Caco-2 (cell line): ENCODE measurements at regions not wholly inside any gene's neighbourhood (a gene's known extent, or its start where the extent isn't known, plus 50 kb on each side); places are given as distances from the start of the nearest gene placed in this dataset.

Experiments
- BruUV-seq: library from RNA; stranded (reverse); fragments of 400-500 nt; replicated peaks from 2 replicates; lab custom pipeline; 2021; lab: Mats Ljungman, UMichigan
- CTCF ChIA-PET: fragments of 300-600 bp; sonication (Branson Sonifier 250); formaldehyde crosslinking; loops from one replicate; lab custom pipeline; 2022; ENCODE audit warnings: antibody characterized with exemption; lab: Charles Lee
- POLR2A ChIA-PET: fragments of 300-600 bp; sonication (Branson Sonifier 250); formaldehyde crosslinking; loops from one replicate; lab custom pipeline; 2022; ENCODE audit warnings: antibody characterized with exemption; lab: Charles Lee
- DNase-seq, 2 experiments: peaks; one replicate each; pipeline versions ENCODE4 v3.0.0 to v3.0.0-alpha.2; 2020 to 2022
- H3K27me3 ChIP-seq: replicated peaks from 2 replicates; pipeline ENCODE4 v1.6.0; 2011; ENCODE audit warnings: low read length; ENCODE audit not compliant: control insufficient read depth, insufficient read depth
- H3K36me3 ChIP-seq: 2 replicates; pipeline ENCODE4 v1.5.1; 2011; ENCODE audit warnings: low read length; ENCODE audit not compliant: control insufficient read depth, insufficient read depth
- H3K4me1 ChIP-seq: fragments of 250-450 bp; sonication (Bioruptor Pico); 2 replicates; pipeline ENCODE4 v1.5.1; 2020; ENCODE audit warnings: mild to moderate bottlenecking
- H3K4me3 ChIP-seq: 2 replicates; pipeline ENCODE4 v1.5.1; 2011; ENCODE audit warnings: low read depth, mild to moderate bottlenecking, control low read depth, low read length
- H3K9me3 ChIP-seq: fragments of 250-450 bp; sonication (Bioruptor Pico); 2 replicates; pipeline ENCODE4 v1.5.1; 2020; ENCODE audit warnings: mild to moderate bottlenecking, moderate library complexity
- H3K27ac Mint-ChIP-seq: one replicate; pipeline ENCODE4 v1.8.0; 2022; ENCODE audit warnings: mixed read lengths; ENCODE audit not compliant: unreplicated experiment
- H3K27me3 Mint-ChIP-seq: one replicate; pipeline ENCODE4 v1.8.0; 2022; ENCODE audit warnings: mixed read lengths; ENCODE audit not compliant: insufficient read depth, unreplicated experiment
- H3K36me3 Mint-ChIP-seq: one replicate; pipeline ENCODE4 v1.8.0; 2022; ENCODE audit warnings: mild to moderate bottlenecking, mixed read lengths; ENCODE audit not compliant: insufficient read depth, unreplicated experiment
- H3K4me1 Mint-ChIP-seq: one replicate; pipeline ENCODE4 v1.8.0; 2022; ENCODE audit warnings: low read depth, mixed read lengths; ENCODE audit not compliant: unreplicated experiment
- H3K4me3 Mint-ChIP-seq: one replicate; pipeline ENCODE4 v1.8.0; 2022; ENCODE audit warnings: mild to moderate bottlenecking, moderate library complexity, mixed read lengths; ENCODE audit not compliant: unreplicated experiment
- H3K9me3 Mint-ChIP-seq: one replicate; pipeline ENCODE4 v1.8.0; 2022; ENCODE audit warnings: mixed read lengths; ENCODE audit not compliant: unreplicated experiment
- intact Hi-C: fragments of 100-400 bp; cut with micrococcal nuclease; formaldehyde crosslinking; loops from one replicate; pipeline ENCODE4 v1.10.0; 2022; ENCODE audit not compliant: unreplicated experiment
- TF ChIP-seq, protein P1 (sequence below), 2 experiments: fragments of 200-600 bp in 1 of 2; IDR thresholded peaks; 1 replicate in 1 of 2; 2 replicates in 1 of 2; pipeline versions ENCODE4 v1.5.1 to v1.8.0; 2011 to 2022; ENCODE audit warnings: antibody characterized with exemption in 1 of 2, control low read depth in 1 of 2, inconsistent platforms in 1 of 2, low read depth in 1 of 2, low read length in 1 of 2, mild to moderate bottlenecking in 1 of 2, moderate library complexity in 1 of 2; ENCODE audit not compliant: insufficient read depth in 1 of 2, severe bottlenecking in 1 of 2, unreplicated experiment in 1 of 2

DNA sequence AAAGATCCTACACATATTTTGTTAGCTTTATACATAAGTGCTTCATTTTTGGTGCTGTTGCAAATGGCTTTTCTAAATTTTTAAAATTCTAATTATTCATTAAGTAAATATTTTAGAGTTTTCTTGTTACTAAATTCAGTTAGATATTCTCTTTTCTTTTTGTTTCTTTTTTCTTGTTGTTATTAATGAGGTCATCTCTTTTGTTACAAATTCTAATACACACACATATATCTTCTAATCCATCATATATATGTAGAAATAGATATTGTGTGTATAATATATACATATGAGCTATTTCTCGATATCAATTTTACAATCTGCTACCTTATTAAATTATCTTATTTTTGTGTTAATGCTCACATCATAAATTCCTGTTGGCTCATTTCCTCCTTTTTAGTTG is 255.9 kb downstream of the GALR1 start:
- no peaks in the 10 kb centered on the region for H3K36me3 ChIP-seq
- Mint-ChIP-seq H3K4me3 (no peak overlapping the region), H3K4me1 (no peaks in the 10 kb centered on the region), H3K27ac (no peak overlapping the region), H3K27me3 (no peaks in the 10 kb centered on the region), H3K9me3 (no peaks in the 10 kb centered on the region), H3K36me3 (no peaks in the 10 kb centered on the region)
- ChIA-PET POLR2A (no interaction called here), CTCF (no interaction called here)
- no TSS peak for BruUV-seq
- TF ChIP-seq, protein P1, sequence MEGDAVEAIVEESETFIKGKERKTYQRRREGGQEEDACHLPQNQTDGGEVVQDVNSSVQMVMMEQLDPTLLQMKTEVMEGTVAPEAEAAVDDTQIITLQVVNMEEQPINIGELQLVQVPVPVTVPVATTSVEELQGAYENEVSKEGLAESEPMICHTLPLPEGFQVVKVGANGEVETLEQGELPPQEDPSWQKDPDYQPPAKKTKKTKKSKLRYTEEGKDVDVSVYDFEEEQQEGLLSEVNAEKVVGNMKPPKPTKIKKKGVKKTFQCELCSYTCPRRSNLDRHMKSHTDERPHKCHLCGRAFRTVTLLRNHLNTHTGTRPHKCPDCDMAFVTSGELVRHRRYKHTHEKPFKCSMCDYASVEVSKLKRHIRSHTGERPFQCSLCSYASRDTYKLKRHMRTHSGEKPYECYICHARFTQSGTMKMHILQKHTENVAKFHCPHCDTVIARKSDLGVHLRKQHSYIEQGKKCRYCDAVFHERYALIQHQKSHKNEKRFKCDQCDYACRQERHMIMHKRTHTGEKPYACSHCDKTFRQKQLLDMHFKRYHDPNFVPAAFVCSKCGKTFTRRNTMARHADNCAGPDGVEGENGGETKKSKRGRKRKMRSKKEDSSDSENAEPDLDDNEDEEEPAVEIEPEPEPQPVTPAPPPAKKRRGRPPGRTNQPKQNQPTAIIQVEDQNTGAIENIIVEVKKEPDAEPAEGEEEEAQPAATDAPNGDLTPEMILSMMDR (IDR thresholded peaks at IDR 0.05; ENCODE audit: insufficient read depth in 1 of 2, low read depth in 1 of 2, low read length in 1 of 2, severe bottlenecking in 1 of 2, unreplicated experiment in 1 of 2) = no peak
- no peak for DNase-seq
- intact Hi-C loops = no loop called here
- H3K4me1 ChIP-seq = no peaks in the 10 kb centered on the region
- no peaks in the 10 kb centered on the region for H3K9me3 ChIP-seq
- H3K27me3 ChIP-seq = no peaks in the 10 kb centered on the region
- no peak overlapping the region for H3K4me3 ChIP-seq

DNA sequence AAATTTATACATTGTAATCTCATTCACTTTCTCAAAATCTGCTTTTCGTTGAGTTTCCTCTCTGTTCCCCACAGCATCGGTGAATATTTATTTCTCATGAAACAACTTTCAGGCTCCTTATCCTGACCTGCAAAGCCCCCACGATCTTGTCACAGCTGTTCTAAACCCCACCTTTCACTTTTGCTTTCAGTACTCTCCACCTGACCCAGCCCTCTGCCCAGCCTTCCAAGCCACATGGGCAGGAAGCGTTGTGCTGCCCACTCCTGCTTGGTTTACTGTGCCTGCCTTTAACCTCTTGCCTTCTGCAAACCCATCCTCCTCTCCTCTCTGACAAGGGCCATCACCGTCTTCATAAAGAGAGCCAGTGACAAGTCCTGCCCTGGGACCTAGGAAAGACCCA is 262.5 kb downstream of the GALR1 start:
- H3K27me3 Mint-ChIP-seq = peaks cover 2% of the 10 kb centered on the region
- POLR2A ChIA-PET = no interaction called here
- CTCF ChIA-PET = no interaction called here
- TF ChIP-seq, protein P1 (IDR thresholded peaks at IDR 0.05; ENCODE audit: insufficient read depth in 1 of 2, low read depth in 1 of 2, low read length in 1 of 2, severe bottlenecking in 1 of 2, unreplicated experiment in 1 of 2) = no peak
- H3K36me3 Mint-ChIP-seq = no peaks in the 10 kb centered on the region
- no peaks in the 10 kb centered on the region for H3K4me1 Mint-ChIP-seq
- Histone ChIP-seq H3K27me3 (no peaks in the 10 kb centered on the region), H3K4me3 (no peak overlapping the region), H3K9me3 (no peaks in the 10 kb centered on the region), H3K36me3 (no peaks in the 10 kb centered on the region), H3K4me1 (no peaks in the 10 kb centered on the region)
- no peak for DNase-seq
- H3K4me3 Mint-ChIP-seq = no peak overlapping the region
- H3K9me3 Mint-ChIP-seq = no peaks in the 10 kb centered on the region
- intact Hi-C loops = no loop called here
- BruUV-seq = no TSS peak
- no peak overlapping the region for H3K27ac Mint-ChIP-seq

DNA sequence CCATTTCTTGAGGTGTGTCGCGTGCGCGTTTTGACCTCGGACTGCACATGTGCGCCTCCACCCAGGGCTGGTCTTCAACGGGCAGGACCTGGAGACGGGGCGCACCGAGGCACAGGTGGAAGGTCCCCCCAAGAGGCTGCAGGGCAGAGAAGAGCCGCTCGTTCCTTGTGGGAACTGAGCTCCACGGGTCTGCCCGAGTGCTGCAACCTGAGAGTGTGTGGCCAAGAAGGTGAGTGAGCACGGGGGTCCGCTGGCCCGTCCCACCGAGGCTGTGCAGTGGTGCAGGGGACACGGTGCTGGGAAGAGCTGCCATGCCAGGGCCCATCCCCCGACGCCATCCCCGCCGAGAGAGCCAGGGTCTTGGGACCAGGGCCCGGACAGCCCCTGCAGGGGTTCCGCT is 268.3 kb downstream of the GALR1 start:
- Histone ChIP-seq H3K4me1 (no peaks in the 10 kb centered on the region), H3K27me3 (no peaks in the 10 kb centered on the region), H3K36me3 (no peaks in the 10 kb centered on the region), H3K9me3 (no peaks in the 10 kb centered on the region), H3K4me3 (no peak overlapping the region)
- Mint-ChIP-seq H3K9me3 (no peaks in the 10 kb centered on the region), H3K27ac (no peak overlapping the region), H3K27me3 (no peaks in the 10 kb centered on the region), H3K4me3 (no peak overlapping the region), H3K36me3 (no peaks in the 10 kb centered on the region), H3K4me1 (no peaks in the 10 kb centered on the region)
- CTCF ChIA-PET = no interaction called here
- intact Hi-C loops = no loop called here
- no peak for DNase-seq
- no TSS peak for BruUV-seq
- POLR2A ChIA-PET = no interaction called here
- TF ChIP-seq, protein P1 (IDR thresholded peaks at IDR 0.05; ENCODE audit: insufficient read depth in 1 of 2, low read depth in 1 of 2, low read length in 1 of 2, severe bottlenecking in 1 of 2, unreplicated experiment in 1 of 2) = no peak
